ENCODE measurements at regions not wholly inside any gene's neighbourhood (a gene's known extent, or its start where the extent isn't known, plus 50 kb on each side); places are given as distances from the start of the nearest gene placed in this dataset.

GRCh38 chrX:45540181-45540580, 339.5 kb upstream of the DIPK2B start:
- Histone ChIP-seq H3K9me3 (ENCODE audit: control insufficient read depth, insufficient read depth, low read length) (no peaks in the 10 kb centered on the region), H3K27me3 (ENCODE audit: control insufficient read depth, insufficient read depth, low read length) (no peaks in the 10 kb centered on the region), H3K27ac (ENCODE audit: low read length) (no peak overlapping the region), H3K4me3 (ENCODE audit: low read length) (no peak overlapping the region), H3K36me3 (ENCODE audit: control insufficient read depth, insufficient read depth, low read length) (no peaks in the 10 kb centered on the region), H3K4me1 (ENCODE audit: control insufficient read depth, insufficient read depth, low read length) (no peaks in the 10 kb centered on the region)
- no peak for DNase-seq (ENCODE audit: low read depth, low spot score)
- no CpG with 5 or more reads among the region's 2 CpGs for WGBS (ENCODE audit: insufficient coverage, insufficient read length)

- no peak for DNase-seq (ENCODE audit: low read depth, low spot score)
- H3K9me3 ChIP-seq (ENCODE audit: control insufficient read depth, insufficient read depth, low read length), result no peaks in the 10 kb centered on the region
- no peaks in the 10 kb centered on the region for H3K4me1 ChIP-seq (ENCODE audit: control insufficient read depth, insufficient read depth, low read length)
- H3K27ac ChIP-seq (ENCODE audit: low read length), result no peak overlapping the region
- no peak overlapping the region for H3K4me3 ChIP-seq (ENCODE audit: low read length)
- H3K27me3 ChIP-seq (ENCODE audit: control insufficient read depth, insufficient read depth, low read length), result no peaks in the 10 kb centered on the region
- no CpG with 5 or more reads among the region's 1 CpG for WGBS (ENCODE audit: insufficient coverage, insufficient read length)
- no peaks in the 10 kb centered on the region for H3K36me3 ChIP-seq (ENCODE audit: control insufficient read depth, insufficient read depth, low read length)
These were observed 337.3 kb upstream of the DIPK2B start for GRCh38 chrX:45537936-45538335.

DNA sequence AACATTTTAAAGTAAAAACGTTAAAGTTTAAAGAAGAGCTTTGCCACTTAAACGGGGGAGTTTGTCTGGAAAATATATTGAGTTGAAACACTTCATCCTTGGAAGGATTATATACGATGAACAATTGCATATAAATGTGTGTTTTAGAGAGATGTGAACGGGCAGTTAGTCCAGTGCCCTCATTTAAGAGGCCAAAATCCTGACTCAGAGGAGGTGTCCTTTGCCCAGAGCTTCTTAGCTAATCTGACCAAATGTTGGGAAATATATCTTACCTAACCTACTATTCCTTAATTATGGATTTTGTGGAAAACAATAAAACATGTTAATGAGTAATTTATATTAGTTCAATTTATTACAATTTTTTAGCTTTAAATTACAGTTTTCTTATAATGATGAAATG, 327.2 kb upstream of the DIPK2B start:
- Histone ChIP-seq H3K9me3 (ENCODE audit: control insufficient read depth, insufficient read depth, low read length) (no peaks in the 10 kb centered on the region), H3K27me3 (ENCODE audit: control insufficient read depth, insufficient read depth, low read length) (no peaks in the 10 kb centered on the region), H3K27ac (ENCODE audit: low read length) (no peak overlapping the region), H3K4me1 (ENCODE audit: control insufficient read depth, insufficient read depth, low read length) (no peaks in the 10 kb centered on the region), H3K36me3 (ENCODE audit: control insufficient read depth, insufficient read depth, low read length) (no peaks in the 10 kb centered on the region), H3K4me3 (ENCODE audit: low read length) (no peak overlapping the region)
- DNase-seq (ENCODE audit: low read depth, low spot score), result no peak
- WGBS (ENCODE audit: insufficient coverage, insufficient read length), result no CpG with 5 or more reads among the region's 4 CpGs

DNA sequence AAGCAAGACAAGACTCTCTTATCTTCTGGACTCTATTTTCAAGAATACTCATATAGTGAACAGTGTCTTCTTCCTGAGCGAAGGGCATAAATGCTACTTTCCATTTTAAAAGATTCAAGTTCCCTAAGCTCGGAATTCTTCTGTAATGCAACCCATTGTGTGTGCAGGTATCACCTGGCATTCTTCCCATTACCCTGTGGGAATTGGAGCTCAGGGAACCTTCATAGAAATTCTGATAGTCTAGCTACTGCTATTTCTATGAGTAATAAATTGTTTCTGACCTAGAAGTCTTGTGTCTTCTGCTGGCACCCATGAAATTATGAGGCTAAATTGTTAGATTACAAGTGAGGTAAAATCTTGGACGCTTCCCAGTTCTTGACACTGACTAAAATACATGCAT, 324.1 kb upstream of the DIPK2B start:
- H3K9me3 ChIP-seq (ENCODE audit: control insufficient read depth, insufficient read depth, low read length), result no peaks in the 10 kb centered on the region
- no peaks in the 10 kb centered on the region for H3K4me1 ChIP-seq (ENCODE audit: control insufficient read depth, insufficient read depth, low read length)
- no peak overlapping the region for H3K27ac ChIP-seq (ENCODE audit: low read length)
- no peaks in the 10 kb centered on the region for H3K27me3 ChIP-seq (ENCODE audit: control insufficient read depth, insufficient read depth, low read length)
- no peak for DNase-seq (ENCODE audit: low read depth, low spot score)
- no CpG with 5 or more reads among the region's 3 CpGs for WGBS (ENCODE audit: insufficient coverage, insufficient read length)
- no peak overlapping the region for H3K4me3 ChIP-seq (ENCODE audit: low read length)
- no peaks in the 10 kb centered on the region for H3K36me3 ChIP-seq (ENCODE audit: control insufficient read depth, insufficient read depth, low read length)

DNA sequence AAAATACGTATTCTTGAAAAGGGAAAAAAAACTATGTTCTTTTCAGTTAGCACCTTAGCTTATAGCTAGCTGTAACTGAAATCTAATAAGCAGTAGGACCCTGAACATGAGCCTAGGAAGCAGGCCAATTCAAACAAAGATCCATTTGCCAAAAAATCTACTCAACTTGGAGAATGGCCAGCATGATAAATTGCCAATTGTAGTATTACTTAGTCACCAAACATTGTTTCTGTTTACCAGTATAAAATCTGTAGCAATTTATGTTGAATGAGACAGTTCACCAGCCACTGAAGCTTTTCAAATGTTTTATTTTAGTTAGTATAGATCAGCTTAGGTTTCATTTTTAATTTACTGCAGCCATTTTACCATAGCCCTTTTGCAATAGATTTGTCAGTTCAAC, 323.6 kb upstream of the DIPK2B start:
- no peaks in the 10 kb centered on the region for H3K4me1 ChIP-seq (ENCODE audit: control insufficient read depth, insufficient read depth, low read length)
- H3K9me3 ChIP-seq (ENCODE audit: control insufficient read depth, insufficient read depth, low read length), result no peaks in the 10 kb centered on the region
- H3K36me3 ChIP-seq (ENCODE audit: control insufficient read depth, insufficient read depth, low read length), result no peaks in the 10 kb centered on the region
- no CpG with 5 or more reads among the region's 1 CpG for WGBS (ENCODE audit: insufficient coverage, insufficient read length)
- H3K27me3 ChIP-seq (ENCODE audit: control insufficient read depth, insufficient read depth, low read length), result no peaks in the 10 kb centered on the region
- DNase-seq (ENCODE audit: low read depth, low spot score), result no peak
- H3K4me3 ChIP-seq (ENCODE audit: low read length), result no peak overlapping the region
- H3K27ac ChIP-seq (ENCODE audit: low read length), result no peak overlapping the region

DNA sequence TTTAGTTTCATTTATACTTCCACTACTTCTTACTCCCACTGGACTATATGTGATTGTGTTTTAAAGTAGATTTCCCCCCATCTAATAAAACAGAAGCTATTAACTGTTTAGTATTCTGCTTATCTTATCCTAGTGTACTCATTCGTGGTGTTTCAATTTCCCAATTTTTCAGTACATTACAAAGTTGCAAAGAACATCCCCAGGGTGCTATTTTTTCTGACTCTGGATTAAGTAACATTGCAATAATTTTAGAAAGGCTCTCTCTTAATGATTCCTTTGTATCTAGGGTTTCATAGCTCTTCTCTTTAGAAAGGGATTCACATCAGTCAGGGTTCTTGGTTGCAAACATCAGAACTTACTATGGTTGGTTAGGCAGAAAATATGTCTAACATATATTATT, 317.9 kb upstream of the DIPK2B start:
- no peak for DNase-seq (ENCODE audit: low read depth, low spot score)
- H3K36me3 ChIP-seq (ENCODE audit: control insufficient read depth, insufficient read depth, low read length), result no peaks in the 10 kb centered on the region
- H3K9me3 ChIP-seq (ENCODE audit: control insufficient read depth, insufficient read depth, low read length), result no peaks in the 10 kb centered on the region
- no peaks in the 10 kb centered on the region for H3K4me1 ChIP-seq (ENCODE audit: control insufficient read depth, insufficient read depth, low read length)
- no peaks in the 10 kb centered on the region for H3K27me3 ChIP-seq (ENCODE audit: control insufficient read depth, insufficient read depth, low read length)
- WGBS (ENCODE audit: insufficient coverage, insufficient read length), result no CpG with 5 or more reads among the region's 1 CpG
- H3K4me3 ChIP-seq (ENCODE audit: low read length), result no peak overlapping the region
- no peak overlapping the region for H3K27ac ChIP-seq (ENCODE audit: low read length)

DNA sequence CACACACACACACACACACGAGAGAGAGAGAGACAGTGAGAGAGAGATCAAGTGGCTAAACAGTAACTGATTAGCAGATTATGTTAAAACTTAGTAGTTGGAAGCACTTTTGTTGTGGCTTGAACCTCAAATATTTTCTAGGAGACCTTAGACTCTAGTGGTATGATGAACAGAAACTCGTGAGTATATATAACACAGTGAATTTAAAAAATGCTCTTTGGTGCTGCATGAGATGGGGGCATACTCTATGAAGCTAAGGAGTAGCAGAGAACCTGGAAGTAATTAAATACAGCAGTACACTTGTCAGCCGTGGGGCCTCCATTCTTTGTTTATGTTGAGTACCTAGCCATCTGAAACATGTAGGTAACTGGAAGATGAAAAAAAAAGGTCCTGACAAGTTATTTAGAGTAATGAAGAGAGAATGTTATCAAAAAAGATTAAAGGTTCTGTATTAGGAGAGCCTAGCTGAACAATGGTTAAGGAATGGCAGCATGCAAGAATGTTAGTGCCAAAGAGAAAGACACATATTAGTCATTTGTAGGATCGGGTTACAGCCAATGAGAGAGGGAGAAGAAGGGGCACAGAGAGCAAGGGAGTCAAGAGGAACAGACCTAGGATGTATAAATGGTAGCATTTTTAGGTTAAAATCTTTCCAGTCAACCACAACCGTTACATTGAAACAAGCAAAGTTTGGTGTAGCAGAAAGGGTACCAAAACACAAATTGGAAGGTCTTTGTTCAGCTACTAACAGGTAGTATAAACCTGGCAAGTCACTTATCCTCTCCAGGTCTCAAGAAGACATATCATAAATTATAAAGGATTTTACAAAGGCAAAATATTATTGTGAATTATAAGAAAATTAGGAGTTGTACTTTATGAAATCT, 316.7 kb upstream of the DIPK2B start:
- no peak overlapping the region for H3K27ac ChIP-seq (ENCODE audit: low read length)
- H3K36me3 ChIP-seq (ENCODE audit: control insufficient read depth, insufficient read depth, low read length), result no peaks in the 10 kb centered on the region
- no peaks in the 10 kb centered on the region for H3K4me1 ChIP-seq (ENCODE audit: control insufficient read depth, insufficient read depth, low read length)
- no peaks in the 10 kb centered on the region for H3K27me3 ChIP-seq (ENCODE audit: control insufficient read depth, insufficient read depth, low read length)
- H3K4me3 ChIP-seq (ENCODE audit: low read length), result no peak overlapping the region
- no peak for DNase-seq (ENCODE audit: low read depth, low spot score)
- H3K9me3 ChIP-seq (ENCODE audit: control insufficient read depth, insufficient read depth, low read length), result no peaks in the 10 kb centered on the region
- WGBS (ENCODE audit: insufficient coverage, insufficient read length), result no CpG with 5 or more reads among the region's 5 CpGs

DNA sequence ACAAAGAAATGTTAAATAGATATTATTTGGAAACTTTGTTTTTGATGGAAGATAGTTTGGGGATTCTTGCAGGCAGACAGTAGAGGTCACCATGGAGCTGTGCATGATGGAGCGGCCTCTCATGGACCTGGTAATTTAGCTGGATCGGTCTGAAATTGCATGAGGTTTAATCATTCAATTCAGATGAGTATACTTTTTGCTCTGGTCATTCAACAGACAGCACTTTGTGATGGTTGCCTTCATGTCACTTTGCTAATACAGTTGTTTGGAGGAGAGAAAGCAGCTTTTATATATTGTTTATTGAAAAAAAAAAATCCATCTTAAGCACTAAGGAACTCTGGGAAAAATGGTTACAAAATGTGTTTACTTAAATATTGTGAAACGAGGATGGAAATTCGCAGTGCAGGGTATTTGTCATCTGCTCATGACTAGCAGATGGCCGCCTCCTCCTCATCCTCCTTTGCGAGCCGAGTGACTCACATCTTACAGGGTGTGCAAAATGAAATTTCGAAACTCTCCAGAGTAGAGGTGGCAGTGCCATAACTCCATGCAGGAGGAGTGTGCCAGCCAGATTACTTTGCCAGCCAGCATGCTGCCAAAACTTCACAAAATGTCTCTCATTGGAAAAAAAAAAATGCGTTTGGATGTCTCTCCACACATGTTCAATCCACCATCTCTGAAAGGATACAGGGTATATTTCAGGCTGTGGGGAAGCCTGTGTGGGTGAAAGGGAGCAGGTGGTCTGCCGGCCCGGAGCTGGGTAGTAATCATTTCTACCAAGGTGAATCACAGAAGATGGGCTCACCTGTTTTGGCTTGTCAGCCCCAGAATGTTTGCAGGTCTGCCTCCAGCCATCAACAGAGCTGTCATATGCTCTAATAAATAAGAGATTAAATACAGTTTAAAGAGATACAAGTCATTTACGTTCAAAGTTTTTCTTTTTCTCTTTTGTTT, 314.9 kb upstream of the DIPK2B start:
- H3K9me3 ChIP-seq (ENCODE audit: control insufficient read depth, insufficient read depth, low read length), result no peaks in the 10 kb centered on the region
- no peak overlapping the region for H3K27ac ChIP-seq (ENCODE audit: low read length)
- no peaks in the 10 kb centered on the region for H3K4me1 ChIP-seq (ENCODE audit: control insufficient read depth, insufficient read depth, low read length)
- no peak for DNase-seq (ENCODE audit: low read depth, low spot score)
- no peaks in the 10 kb centered on the region for H3K36me3 ChIP-seq (ENCODE audit: control insufficient read depth, insufficient read depth, low read length)
- no peaks in the 10 kb centered on the region for H3K27me3 ChIP-seq (ENCODE audit: control insufficient read depth, insufficient read depth, low read length)
- no peak overlapping the region for H3K4me3 ChIP-seq (ENCODE audit: low read length)
- WGBS (ENCODE audit: insufficient coverage, insufficient read length), result no CpG with 5 or more reads among the region's 12 CpGs

- no peak for DNase-seq (ENCODE audit: low read depth, low spot score)
- WGBS (ENCODE audit: insufficient coverage, insufficient read length), result no CpG with 5 or more reads among the region's 3 CpGs
- no peak overlapping the region for H3K27ac ChIP-seq (ENCODE audit: low read length)
- H3K36me3 ChIP-seq (ENCODE audit: control insufficient read depth, insufficient read depth, low read length), result no peaks in the 10 kb centered on the region
- H3K4me3 ChIP-seq (ENCODE audit: low read length), result no peak overlapping the region
- no peaks in the 10 kb centered on the region for H3K4me1 ChIP-seq (ENCODE audit: control insufficient read depth, insufficient read depth, low read length)
- no peaks in the 10 kb centered on the region for H3K27me3 ChIP-seq (ENCODE audit: control insufficient read depth, insufficient read depth, low read length)
- no peaks in the 10 kb centered on the region for H3K9me3 ChIP-seq (ENCODE audit: control insufficient read depth, insufficient read depth, low read length)
These were observed 312.4 kb upstream of the DIPK2B start for GRCh38 chrX:45513042-45513441.

DNA sequence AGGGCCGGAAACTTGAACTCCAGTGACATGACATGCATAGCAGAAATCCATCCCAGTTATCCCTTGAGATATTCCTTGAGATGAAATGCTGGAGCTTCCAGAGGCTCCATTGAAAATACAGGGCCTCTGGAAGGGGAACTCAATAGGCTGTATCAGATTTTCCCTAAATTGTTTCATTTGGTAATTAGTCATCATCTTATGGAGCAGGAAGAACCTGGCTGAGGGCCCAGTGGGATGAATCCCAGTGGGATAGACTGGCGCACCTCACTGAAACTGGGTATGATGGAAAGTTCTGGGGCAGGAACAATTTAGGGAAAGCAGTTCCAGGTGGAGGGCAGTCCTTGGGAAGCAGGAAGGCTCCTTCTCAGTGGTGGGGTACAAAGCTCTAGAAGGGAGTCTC, 307.8 kb upstream of the DIPK2B start:
- no peaks in the 10 kb centered on the region for H3K4me1 ChIP-seq (ENCODE audit: control insufficient read depth, insufficient read depth, low read length)
- H3K27me3 ChIP-seq (ENCODE audit: control insufficient read depth, insufficient read depth, low read length), result no peaks in the 10 kb centered on the region
- no peaks in the 10 kb centered on the region for H3K36me3 ChIP-seq (ENCODE audit: control insufficient read depth, insufficient read depth, low read length)
- no CpG with 5 or more reads among the region's 2 CpGs for WGBS (ENCODE audit: insufficient coverage, insufficient read length)
- no peaks in the 10 kb centered on the region for H3K9me3 ChIP-seq (ENCODE audit: control insufficient read depth, insufficient read depth, low read length)
- no peak for DNase-seq (ENCODE audit: low read depth, low spot score)
- no peak overlapping the region for H3K4me3 ChIP-seq (ENCODE audit: low read length)
- H3K27ac ChIP-seq (ENCODE audit: low read length), result no peak overlapping the region
